ENCODE measurements at regions not wholly inside any gene's neighbourhood (a gene's known extent, or its start where the extent isn't known, plus 50 kb on each side); places are given as distances from the start of the nearest gene placed in this dataset.
A peak's percentile ranks its signal among the peaks of the same experiment; 100 is the strongest.

DNA sequence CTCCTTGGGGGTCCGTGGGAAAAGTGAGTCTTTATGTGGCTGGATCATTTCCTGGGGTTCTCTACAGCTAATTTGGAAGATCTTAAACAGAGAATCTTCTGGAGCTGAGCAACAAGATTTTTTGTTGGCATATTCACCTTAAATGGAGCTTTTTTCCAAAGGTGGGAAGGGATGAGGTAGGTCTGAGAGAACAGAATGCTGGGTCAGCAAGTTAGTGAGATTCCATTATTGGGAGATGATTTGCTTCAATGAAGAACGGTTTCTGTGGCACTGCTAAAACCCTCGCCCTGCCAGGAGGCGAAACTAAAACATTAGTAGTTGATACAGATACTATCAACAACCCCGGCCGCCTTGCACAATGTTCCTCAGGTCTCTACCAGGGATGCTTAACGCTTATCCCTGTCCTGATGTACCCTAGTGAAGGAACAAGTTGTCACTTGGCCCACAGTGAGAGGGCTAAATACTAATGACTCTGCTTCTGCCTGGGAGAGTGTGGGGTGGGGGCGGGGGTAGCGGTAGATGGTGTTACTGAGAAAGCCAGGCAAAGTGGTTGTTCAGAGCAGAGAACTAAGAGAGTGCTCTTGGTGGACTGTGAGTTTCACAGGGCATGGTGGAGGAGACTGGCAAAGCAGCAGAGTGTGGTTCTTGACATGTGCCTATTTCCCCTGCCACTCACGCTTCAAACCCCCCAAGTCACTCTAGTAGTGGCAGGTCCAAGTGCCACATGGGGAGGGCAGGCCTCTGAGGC lies 63.7 kb upstream of the CYP2D6 start:
- no peak overlapping the region for H3K4me3 ChIP-seq (ENCODE audit: control insufficient read depth, low read depth, low read length)
- TF ChIP-seq, protein P1, sequence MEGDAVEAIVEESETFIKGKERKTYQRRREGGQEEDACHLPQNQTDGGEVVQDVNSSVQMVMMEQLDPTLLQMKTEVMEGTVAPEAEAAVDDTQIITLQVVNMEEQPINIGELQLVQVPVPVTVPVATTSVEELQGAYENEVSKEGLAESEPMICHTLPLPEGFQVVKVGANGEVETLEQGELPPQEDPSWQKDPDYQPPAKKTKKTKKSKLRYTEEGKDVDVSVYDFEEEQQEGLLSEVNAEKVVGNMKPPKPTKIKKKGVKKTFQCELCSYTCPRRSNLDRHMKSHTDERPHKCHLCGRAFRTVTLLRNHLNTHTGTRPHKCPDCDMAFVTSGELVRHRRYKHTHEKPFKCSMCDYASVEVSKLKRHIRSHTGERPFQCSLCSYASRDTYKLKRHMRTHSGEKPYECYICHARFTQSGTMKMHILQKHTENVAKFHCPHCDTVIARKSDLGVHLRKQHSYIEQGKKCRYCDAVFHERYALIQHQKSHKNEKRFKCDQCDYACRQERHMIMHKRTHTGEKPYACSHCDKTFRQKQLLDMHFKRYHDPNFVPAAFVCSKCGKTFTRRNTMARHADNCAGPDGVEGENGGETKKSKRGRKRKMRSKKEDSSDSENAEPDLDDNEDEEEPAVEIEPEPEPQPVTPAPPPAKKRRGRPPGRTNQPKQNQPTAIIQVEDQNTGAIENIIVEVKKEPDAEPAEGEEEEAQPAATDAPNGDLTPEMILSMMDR (conservative IDR thresholded peaks at IDR 0.05; ENCODE audit: control insufficient read depth, insufficient read depth, low read depth, low read length), result no peak
- DNase-seq (ENCODE audit: low read depth), result no peak

DNA sequence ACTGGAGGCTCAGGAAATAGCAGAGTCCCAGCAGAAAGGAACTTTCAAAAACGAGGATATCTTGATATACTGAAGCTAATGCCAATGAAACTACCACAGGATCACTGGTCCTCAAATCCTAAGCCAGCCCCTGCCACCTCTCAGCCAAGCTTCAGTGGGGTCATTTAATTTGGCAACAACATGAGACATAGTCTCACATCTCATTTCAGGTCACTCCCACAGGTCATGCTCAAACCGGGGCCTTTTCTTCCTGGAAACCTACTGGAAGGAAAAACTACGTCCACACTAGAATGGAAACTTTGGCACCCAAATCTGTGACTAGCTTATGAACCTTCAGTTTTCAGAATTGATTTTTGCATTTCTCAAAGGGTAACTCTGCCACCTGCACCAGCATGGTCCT lies 61.9 kb upstream of the CYP2D6 start:
- TF ChIP-seq, protein P1 (conservative IDR thresholded peaks at IDR 0.05; ENCODE audit: control insufficient read depth, insufficient read depth, low read depth, low read length), result no peak
- H3K4me3 ChIP-seq (ENCODE audit: control insufficient read depth, low read depth, low read length), result no peak overlapping the region
- DNase-seq (ENCODE audit: low read depth), result no peak

- peak; percentile 38 for DNase-seq (ENCODE audit: low read depth)
- TF ChIP-seq, protein P1 (conservative IDR thresholded peaks at IDR 0.05; ENCODE audit: control insufficient read depth, insufficient read depth, low read depth, low read length), result no peak
These were observed 59.7 kb upstream of the CYP2D6 start for GRCh38 chr22:42190274-42190673.

GRCh38 chr22:42189761-42190160 lies 59.2 kb upstream of the CYP2D6 start:
- DNase-seq (ENCODE audit: low read depth), result no peak
- H3K4me3 ChIP-seq (ENCODE audit: control insufficient read depth, low read depth, low read length), result no peak overlapping the region
- TF ChIP-seq, protein P1 (conservative IDR thresholded peaks at IDR 0.05; ENCODE audit: control insufficient read depth, insufficient read depth, low read depth, low read length), result no peak

More at GRCh38 chr22:42190274-42190673, 59.7 kb upstream of the CYP2D6 start:
- no peak overlapping the region for H3K4me3 ChIP-seq (ENCODE audit: control insufficient read depth, low read depth, low read length)

- no peak overlapping the region for H3K4me3 ChIP-seq (ENCODE audit: control insufficient read depth, low read depth, low read length)
These were observed 58.3 kb upstream of the CYP2D6 start for GRCh38 chr22:42188808-42189447.

DNA sequence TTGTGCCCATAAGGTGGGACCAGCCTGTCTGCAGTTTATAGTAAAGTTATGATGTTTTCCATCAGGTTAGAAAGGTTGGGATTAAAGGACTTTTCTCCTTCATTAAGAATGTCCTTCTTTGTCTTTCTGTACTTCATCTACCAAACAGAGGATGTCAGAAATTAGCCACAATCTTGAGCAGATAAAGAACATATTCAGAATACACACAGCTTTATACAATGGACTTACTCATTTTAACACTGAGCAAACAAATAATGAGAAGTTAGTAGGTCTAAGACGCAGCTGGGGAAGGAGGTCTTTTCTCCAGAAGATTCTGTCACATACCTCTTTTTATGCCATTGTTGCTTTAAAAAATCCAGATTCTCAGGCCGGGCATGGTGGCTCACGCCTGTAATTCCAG lies 57.0 kb upstream of the CYP2D6 start:
- no peak overlapping the region for H3K4me3 ChIP-seq (ENCODE audit: control insufficient read depth, low read depth, low read length)
- TF ChIP-seq, protein P1 (conservative IDR thresholded peaks at IDR 0.05; ENCODE audit: control insufficient read depth, insufficient read depth, low read depth, low read length), result no peak
- DNase-seq (ENCODE audit: low read depth), result no peak

More at GRCh38 chr22:42188808-42189447, 58.3 kb upstream of the CYP2D6 start:
- TF ChIP-seq, protein P1 (conservative IDR thresholded peaks at IDR 0.05; ENCODE audit: control insufficient read depth, insufficient read depth, low read depth, low read length), result no peak
- no peak for DNase-seq (ENCODE audit: low read depth)

Data from fibroblast of mammary gland (primary cell).